ENCODE measurements at regions not wholly inside any gene's neighbourhood (a gene's known extent, or its start where the extent isn't known, plus 50 kb on each side); places are given as distances from the start of the nearest gene placed in this dataset.

DNA sequence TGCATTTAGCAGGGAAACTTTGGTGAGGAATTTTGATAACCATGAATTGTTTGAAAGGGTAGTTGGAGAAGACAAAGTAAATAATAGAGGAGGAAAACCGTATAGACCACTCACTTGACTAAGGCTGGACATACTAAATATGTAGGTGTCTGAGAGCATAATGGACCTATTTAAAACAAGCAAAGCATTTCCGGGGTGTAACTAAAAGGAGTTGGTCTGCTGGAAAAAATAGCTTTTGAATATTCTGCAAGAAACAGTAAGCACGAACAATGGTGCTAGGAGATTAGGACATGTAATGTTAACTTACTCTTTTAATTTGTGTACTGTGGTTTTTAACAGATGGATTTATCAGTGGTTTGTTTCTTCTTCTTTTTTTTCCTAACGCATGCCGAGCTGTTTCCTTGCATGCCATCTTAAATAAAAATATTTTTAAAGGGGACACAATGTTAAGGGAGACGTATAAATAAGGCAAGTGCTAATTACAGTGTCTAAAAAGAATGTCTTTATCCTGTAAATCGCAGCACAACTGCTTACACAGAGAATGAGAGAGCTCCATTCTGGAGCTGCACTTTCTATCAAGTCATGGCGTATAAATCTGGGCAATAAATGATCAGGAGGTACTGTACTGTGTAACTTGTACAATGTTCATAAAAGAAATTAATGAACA is 492.1 kb downstream of the LMO4 start:
- no peak for DNase-seq (ENCODE audit: low spot score)

GRCh38 chr1:87821335-87821697 is 492.6 kb downstream of the LMO4 start:
- DNase-seq (ENCODE audit: low spot score) = no peak

GRCh38 chr1:87826681-87827251 is 498.1 kb downstream of the LMO4 start:
- no peak for DNase-seq (ENCODE audit: low spot score)

- no peak for DNase-seq (ENCODE audit: low spot score)
Observed at GRCh38 chr1:87829360-87829759, 500.7 kb downstream of the LMO4 start.

- DNase-seq (ENCODE audit: low spot score) = no peak
Observed at GRCh38 chr1:87830432-87830978, 501.8 kb downstream of the LMO4 start.

DNA sequence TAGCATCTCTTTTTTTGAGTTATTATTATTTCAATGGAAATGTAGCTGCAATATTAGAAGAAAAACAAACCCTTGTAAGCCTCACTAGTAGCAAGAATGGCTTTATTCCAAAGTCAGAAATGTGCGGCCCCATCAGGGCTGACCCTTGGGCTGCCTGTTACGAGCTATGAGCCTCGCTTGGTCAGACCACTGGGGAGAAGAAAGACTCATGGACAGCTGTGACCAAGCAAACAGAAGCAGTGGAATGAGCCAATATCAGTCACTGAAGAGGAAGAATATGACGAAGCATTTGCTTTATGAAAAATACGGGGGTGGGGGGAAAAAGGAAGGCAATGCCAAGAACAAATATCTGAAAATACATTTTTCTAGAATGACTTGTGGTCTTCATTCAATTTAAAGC is 504.5 kb downstream of the LMO4 start:
- DNase-seq (ENCODE audit: low spot score) = no peak

DNA sequence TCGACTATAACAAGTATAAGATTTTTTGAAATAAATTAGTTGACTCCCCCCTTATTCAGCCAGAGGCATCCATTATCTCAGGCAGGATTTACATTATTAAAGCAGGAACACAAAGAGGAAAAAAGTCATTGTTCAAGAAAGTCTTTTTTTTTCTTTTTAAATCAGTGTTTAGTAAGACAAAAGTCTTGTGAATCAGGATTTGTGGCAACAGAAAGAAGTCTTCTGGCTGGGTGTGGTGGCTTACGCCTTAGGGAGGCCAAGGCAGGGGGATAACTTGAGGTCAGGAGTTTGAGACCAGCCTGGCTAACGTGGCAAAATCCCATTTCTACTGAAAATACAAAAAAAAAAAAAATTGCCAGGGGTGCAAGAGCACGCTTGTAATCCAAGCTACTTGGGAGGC is 505.5 kb downstream of the LMO4 start:
- no peak for DNase-seq (ENCODE audit: low spot score)

DNA sequence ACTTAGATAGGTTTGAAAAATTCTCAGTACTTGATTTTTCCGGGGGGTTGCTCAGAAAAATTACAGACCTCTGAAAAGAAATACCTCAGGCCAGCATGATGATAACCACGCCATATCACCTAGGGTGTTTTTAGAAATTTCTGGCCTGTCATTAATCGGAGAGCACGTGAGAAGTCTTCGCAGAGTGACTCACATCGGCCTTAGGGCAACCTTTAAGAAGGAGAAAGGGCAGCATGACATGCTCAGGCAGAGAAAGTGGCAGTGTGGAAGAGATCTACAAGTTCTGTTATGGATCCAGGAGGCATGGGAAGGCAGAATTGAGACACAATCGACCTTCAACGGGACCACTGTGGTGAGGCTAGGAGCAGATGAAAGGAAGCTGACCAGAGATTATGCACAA is 506.3 kb downstream of the LMO4 start:
- no peak for DNase-seq (ENCODE audit: low spot score)

DNA sequence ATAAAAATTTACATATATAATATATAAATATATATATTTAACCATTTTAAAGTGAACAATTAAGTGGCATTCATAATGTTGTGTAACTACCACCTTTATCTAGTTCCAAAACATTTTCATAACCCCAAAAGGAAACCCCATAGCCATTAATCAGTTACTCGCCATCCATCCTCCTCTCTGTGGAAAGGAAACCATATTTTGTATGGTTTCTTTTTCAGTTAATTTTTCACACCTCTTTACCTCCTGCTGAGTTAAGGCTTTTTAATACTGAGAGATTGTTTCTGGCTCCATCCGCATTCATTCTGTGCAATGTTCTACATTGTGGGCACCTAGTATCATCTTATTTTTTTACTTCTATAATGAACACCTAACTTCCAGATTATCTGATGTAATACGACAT is 512.1 kb downstream of the LMO4 start:
- no peak for DNase-seq (ENCODE audit: low spot score)

DNA sequence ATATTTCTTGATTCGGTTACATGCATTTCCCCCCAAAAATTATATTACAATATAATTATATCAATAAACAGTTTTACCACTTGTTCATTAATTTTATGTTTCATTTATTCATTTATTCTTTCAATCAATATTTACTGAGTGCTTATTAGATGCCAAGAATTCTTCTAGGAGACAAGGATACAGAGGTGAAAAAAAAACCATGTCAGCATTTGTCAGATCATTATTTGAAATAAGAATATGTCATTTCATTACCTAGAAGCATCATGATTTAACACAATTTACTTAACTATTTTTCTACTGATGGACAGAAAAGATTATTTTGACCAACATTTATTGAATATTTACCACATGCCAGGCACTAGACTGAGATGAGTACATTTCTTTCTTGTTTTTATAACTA is 512.7 kb downstream of the LMO4 start:
- DNase-seq (ENCODE audit: low spot score) = no peak

GRCh38 chr1:87842156-87842555 is 513.5 kb downstream of the LMO4 start:
- no peak for DNase-seq (ENCODE audit: low spot score)

DNA sequence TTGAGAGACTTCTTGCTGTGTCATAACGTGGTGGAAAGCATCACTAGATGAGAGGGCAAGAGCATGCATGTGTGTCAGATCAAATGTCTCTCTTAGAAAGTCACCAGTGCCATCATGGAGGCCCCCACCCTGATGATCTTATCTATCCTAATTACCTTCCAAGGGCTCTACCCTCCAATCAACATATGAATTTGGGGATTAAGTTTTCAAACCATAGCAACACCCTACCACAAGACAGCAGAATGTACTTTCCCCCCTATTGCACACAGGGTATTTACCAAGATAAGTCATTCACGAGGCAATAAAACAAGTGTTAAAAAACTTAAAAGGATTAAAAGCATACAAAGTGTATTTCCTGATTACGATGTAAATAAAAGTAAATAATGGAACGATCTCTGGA is 515.6 kb downstream of the LMO4 start:
- DNase-seq (ENCODE audit: low spot score) = no peak

DNA sequence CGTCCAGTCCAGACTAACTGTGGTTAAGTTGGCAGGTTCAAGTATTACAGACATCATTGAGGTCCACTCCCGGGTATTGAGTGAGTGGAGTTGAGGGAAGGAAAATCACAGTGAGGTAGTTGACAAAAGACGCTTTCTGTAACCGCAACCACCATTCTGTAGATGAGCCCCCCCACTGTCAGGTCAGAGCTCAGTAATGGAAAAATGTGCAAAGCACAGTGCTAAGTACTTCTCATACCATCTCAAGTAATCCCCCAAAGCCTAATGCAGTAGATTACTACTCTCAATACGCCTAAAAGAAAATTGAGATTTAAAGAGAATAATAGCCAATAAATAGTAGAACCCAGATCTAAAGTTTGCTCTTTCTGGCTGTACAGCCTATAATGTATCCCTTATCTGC is 522.8 kb downstream of the LMO4 start:
- DNase-seq (ENCODE audit: low spot score) = no peak

- DNase-seq (ENCODE audit: low spot score) = no peak
Observed at GRCh38 chr1:87852410-87853161, 523.9 kb downstream of the LMO4 start.

GRCh38 chr1:87853576-87854351 is 525.1 kb downstream of the LMO4 start:
- DNase-seq (ENCODE audit: low spot score) = no peak

- DNase-seq (ENCODE audit: low spot score) = no peak
Observed at GRCh38 chr1:87863317-87863716, 534.6 kb downstream of the LMO4 start.

- DNase-seq (ENCODE audit: low spot score) = no peak
Observed at GRCh38 chr1:87864676-87865075, 536.0 kb downstream of the LMO4 start.

DNA sequence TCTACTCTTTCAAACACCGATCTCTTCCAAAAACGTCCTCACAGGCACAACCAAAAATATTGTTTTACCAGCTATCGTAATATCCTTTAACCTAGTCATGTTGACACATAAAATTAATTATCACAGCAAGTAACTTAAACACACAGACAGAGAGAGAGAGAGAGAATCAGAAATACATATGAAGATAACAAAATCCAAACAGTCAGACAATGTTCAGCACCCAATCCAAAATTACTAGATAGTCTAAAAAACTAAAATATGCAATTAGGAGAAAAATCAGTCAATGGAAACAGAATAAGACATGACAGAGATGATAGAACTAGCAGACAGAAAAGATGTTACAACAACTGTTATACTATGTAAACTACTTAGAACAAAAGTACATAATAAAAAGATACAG is 537.7 kb downstream of the LMO4 start:
- no peak for DNase-seq (ENCODE audit: low spot score)

DNA sequence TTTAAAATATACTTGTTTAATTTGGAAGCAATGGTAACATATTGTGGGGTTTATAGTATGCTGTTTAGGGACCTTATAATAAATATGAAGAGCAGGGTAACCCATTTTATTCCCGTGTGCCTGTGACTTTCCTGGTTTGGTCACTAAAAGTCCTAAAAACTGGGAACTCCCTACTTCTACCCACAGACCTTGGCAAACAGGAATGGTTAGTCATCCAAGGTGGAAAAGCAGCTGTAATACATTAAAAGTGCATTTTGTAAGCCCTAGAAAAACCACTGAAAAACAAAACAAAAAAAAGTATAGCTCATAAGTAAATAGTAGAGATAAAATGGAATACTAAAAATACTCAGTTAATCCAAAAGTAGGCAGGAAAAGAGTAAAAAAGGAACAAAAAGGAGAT is 538.9 kb downstream of the LMO4 start:
- DNase-seq (ENCODE audit: low spot score) = no peak

- DNase-seq (ENCODE audit: low spot score) = no peak
Observed at GRCh38 chr1:87869567-87869966, 540.9 kb downstream of the LMO4 start.

GRCh38 chr1:87872189-87872588 is 543.5 kb downstream of the LMO4 start:
- DNase-seq (ENCODE audit: low spot score) = no peak

- DNase-seq (ENCODE audit: low spot score) = no peak
Observed at GRCh38 chr1:87872692-87873091, 544.0 kb downstream of the LMO4 start.

DNA sequence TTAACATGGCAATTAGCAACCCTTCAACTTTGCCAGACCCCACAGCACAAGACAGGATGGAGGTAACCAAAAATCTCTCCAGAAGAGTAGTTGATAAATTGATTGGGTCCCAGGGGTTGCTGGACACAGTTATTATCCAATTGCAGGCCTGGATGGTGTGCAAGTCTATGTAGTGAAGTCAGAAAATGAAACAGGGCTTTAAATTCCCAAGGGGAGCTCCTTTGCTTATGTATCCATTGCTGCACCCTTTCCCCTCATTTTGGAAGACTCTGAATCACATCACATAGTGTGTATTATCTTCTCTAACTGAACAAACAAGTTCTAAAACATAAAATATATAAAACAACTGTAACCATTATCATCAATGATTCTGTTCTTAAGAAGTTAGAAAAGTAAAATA is 550.2 kb downstream of the LMO4 start:
- no peak for DNase-seq (ENCODE audit: low spot score)
